ENCODE measurements at regions not wholly inside any gene's neighbourhood (a gene's known extent, or its start where the extent isn't known, plus 50 kb on each side); places are given as distances from the start of the nearest gene placed in this dataset.

DNA sequence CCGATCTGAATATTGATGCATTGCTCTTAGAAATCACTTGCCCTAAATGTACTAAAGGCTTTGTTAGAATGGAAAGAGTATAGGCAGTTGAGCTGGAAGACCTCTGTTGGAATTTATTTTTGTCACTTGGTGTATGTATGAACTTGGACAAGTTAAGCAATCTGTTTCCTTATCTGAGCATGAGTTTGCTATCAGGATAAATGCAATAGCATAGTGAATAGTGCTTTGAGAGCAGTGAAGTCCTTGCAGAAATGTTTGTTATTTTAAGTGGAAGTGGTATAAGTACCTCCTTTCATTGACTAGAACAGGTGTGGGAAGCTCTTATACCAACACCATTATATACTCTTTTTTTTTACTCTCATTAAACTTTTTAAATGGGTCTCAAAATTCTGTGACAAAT, 146.4 kb upstream of the ONECUT1 start:
- no peak overlapping the region for H2BK120ac ChIP-seq (ENCODE audit: low read depth, low read length, poor library complexity, severe bottlenecking)
- no peaks in the 10 kb centered on the region for H3K27me3 ChIP-seq (ENCODE audit: insufficient read depth, low read length)
- H3K18ac ChIP-seq (ENCODE audit: insufficient read length, low read depth, low read length): no peak overlapping the region
- Mint-ChIP-seq H3K36me3 (ENCODE audit: insufficient read depth in 1 of 3, low read depth in 3 of 3) (no peaks in the 10 kb centered on the region; a peak in 1 of 7 replicates), H3K27ac (no peak overlapping the region), H3K4me3 (no peak overlapping the region), H3K4me1 (no peaks in the 10 kb centered on the region), H3K27me3 (ENCODE audit: low read depth) (no peaks in the 10 kb centered on the region; the same call in 1 of the 2 replicates), H3K9me3 (no peaks in the 10 kb centered on the region)
- H3K9me3 ChIP-seq (ENCODE audit: control insufficient read depth, low read depth, low read length): no peaks in the 10 kb centered on the region
- no peaks in the 10 kb centered on the region for H4K20me1 ChIP-seq (ENCODE audit: control insufficient read depth, insufficient read depth, insufficient read length)
- no peak overlapping the region for H3T11ph ChIP-seq (ENCODE audit: low read length)
- no peak overlapping the region for H4K5ac ChIP-seq (ENCODE audit: insufficient read length, low read depth, low read length)
- no peak overlapping the region for H3K56ac ChIP-seq (ENCODE audit: insufficient read length, low read depth, low read length)
- H2AK5ac ChIP-seq (ENCODE audit: insufficient read length, low read length): no peak overlapping the region
- no peak overlapping the region for H3K23ac ChIP-seq (ENCODE audit: insufficient read length, low read depth, low read length)
- H3K9ac ChIP-seq (ENCODE audit: extremely low read depth, insufficient read length, low read length): no peak overlapping the region
- no peak overlapping the region for H2BK12ac ChIP-seq (ENCODE audit: insufficient read length, low read depth, low read length)
- H2BK15ac ChIP-seq (ENCODE audit: low read depth, low read length): no peak overlapping the region
- TF ChIP-seq, protein P1, sequence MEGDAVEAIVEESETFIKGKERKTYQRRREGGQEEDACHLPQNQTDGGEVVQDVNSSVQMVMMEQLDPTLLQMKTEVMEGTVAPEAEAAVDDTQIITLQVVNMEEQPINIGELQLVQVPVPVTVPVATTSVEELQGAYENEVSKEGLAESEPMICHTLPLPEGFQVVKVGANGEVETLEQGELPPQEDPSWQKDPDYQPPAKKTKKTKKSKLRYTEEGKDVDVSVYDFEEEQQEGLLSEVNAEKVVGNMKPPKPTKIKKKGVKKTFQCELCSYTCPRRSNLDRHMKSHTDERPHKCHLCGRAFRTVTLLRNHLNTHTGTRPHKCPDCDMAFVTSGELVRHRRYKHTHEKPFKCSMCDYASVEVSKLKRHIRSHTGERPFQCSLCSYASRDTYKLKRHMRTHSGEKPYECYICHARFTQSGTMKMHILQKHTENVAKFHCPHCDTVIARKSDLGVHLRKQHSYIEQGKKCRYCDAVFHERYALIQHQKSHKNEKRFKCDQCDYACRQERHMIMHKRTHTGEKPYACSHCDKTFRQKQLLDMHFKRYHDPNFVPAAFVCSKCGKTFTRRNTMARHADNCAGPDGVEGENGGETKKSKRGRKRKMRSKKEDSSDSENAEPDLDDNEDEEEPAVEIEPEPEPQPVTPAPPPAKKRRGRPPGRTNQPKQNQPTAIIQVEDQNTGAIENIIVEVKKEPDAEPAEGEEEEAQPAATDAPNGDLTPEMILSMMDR (conservative IDR thresholded peaks at IDR 0.05): no peak
- H3K4ac ChIP-seq (ENCODE audit: low read depth, low read length): no peak overlapping the region
- no peaks in the 10 kb centered on the region for H3K23me2 ChIP-seq (ENCODE audit: insufficient read length, low read depth, low read length, poor library complexity, severe bottlenecking)
- H2BK5ac ChIP-seq (ENCODE audit: insufficient read length, low read length): no peak overlapping the region
- no peak overlapping the region for H4K8ac ChIP-seq (replicated peaks; ENCODE audit: insufficient read length, low read depth, low read length)
- no peak overlapping the region for H4K91ac ChIP-seq (ENCODE audit: insufficient read length, low read depth, low read length)
- no CpG with 5 or more reads among the region's 1 CpG for WGBS (ENCODE audit: extremely low coverage, insufficient read length, low lambda C conversion rate)
- no peaks in the 10 kb centered on the region for H3K4me1 ChIP-seq (ENCODE audit: insufficient read depth, low read length)
- no peak for DNase-seq
- no peak overlapping the region for H3K4me2 ChIP-seq (ENCODE audit: insufficient read depth, insufficient read length, low read length)
- no peak overlapping the region for H2BK20ac ChIP-seq (ENCODE audit: low read depth, low read length, poor library complexity, severe bottlenecking)
- H3K27ac ChIP-seq (ENCODE audit: insufficient read length, low read depth, low read length): no peak overlapping the region
- H2AFZ ChIP-seq (ENCODE audit: low read length): no peak overlapping the region
- no peaks in the 10 kb centered on the region for H3K79me2 ChIP-seq (ENCODE audit: insufficient read depth, low read length)
- no peak overlapping the region for H3K14ac ChIP-seq (ENCODE audit: insufficient read depth, low read length)
- no peaks in the 10 kb centered on the region for H3K79me1 ChIP-seq (ENCODE audit: insufficient read depth, low read depth, low read length, poor library complexity, severe bottlenecking)
